ENCODE measurements at regions not wholly inside any gene's neighbourhood (a gene's known extent, or its start where the extent isn't known, plus 50 kb on each side); places are given as distances from the start of the nearest gene placed in this dataset.

DNA sequence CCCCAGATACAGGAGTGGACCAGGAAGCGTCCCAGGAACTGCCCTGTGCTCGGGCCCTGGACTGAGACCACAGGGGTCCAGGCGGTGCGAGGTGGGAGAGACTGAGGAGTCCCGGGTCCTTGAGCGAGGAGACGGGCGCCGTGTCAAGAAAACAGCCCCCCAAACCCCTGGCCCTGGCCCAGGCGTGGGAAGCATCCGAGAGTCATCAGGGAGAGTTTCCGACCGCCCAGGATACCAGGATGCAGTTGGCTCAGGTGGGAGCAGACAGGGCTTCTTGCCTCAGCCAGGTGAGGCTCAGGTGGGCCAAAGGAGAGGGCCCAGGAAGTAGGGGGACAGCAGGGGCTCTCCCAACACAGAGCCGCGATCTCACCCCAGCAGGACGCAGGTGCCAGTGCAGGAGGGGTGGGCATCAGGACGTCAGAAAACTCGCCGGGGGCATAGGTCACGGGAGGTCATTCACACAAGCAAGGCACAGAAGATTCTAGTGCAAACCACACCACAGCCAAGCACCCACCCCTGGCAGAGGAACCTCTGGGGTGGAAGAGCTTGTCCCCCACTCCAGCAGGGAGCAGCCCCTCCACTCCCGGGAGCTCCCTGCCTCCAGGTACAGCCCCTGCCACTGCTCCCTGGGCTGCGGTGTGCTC, 102.5 kb upstream of the EIF5 start:
- Histone ChIP-seq H3K4me2 (ENCODE audit: low read depth, low read length) (no peak overlapping the region), H3K27me3 (ENCODE audit: control insufficient read depth in 1 of 2, insufficient read depth in 2 of 2, low read length in 2 of 2) (peaks cover 6 to 21% of the 10 kb centered on the region in 2 experiments), H3K9me3 (ENCODE audit: low read length) (no peaks in the 10 kb centered on the region), H3K79me2 (ENCODE audit: insufficient read depth, low read length) (no peaks in the 10 kb centered on the region), H2AFZ (ENCODE audit: low read length) (no peak overlapping the region), H3K36me3 (replicated peaks in 1 of 2; ENCODE audit: control insufficient read depth in 1 of 2, insufficient read depth in 2 of 2, low read length in 2 of 2) (no peaks in the 10 kb centered on the region), H3K4me1 (ENCODE audit: insufficient read depth, low read length) (peaks cover 13% of the 10 kb centered on the region; the same call in 1 of the 2 replicates), H3K9ac (ENCODE audit: insufficient read depth, low read depth, low read length) (no peak overlapping the region), H3K27ac (ENCODE audit: extremely low read length, insufficient read depth, low read length) (no peak overlapping the region), H4K20me1 (ENCODE audit: insufficient read depth, low read length) (no peaks in the 10 kb centered on the region), H3K4me3 (replicated peaks in 1 of 3; ENCODE audit: insufficient read depth in 1 of 3, low read depth in 2 of 3, low read length in 3 of 3) (no peak overlapping the region)
- ATAC-seq (no peak), DNase-seq (ENCODE audit: low spot score) (no peak), FAIRE-seq (no peak)
- POLR2A ChIA-PET, result no interaction called here
- no peak for TF ChIP-seq GATAD2A (CRISPR knock-in tag; IDR thresholded peaks at IDR 0.05)
- no peak for TF ChIP-seq ZFP41 (CRISPR knock-in tag; IDR thresholded peaks at IDR 0.05; ENCODE audit: borderline replicate concordance)
- no peak for TF ChIP-seq MTA1 (CRISPR knock-in tag; IDR thresholded peaks at IDR 0.05; ENCODE audit: borderline replicate concordance)
- no peak for TF ChIP-seq TEAD3 (CRISPR knock-in tag; optimal IDR thresholded peaks at IDR 0.05; ENCODE audit: borderline replicate concordance)
- no peak for TF ChIP-seq ZFAT (CRISPR knock-in tag; conservative IDR thresholded peaks at IDR 0.05)
- TF ChIP-seq, protein P1, sequence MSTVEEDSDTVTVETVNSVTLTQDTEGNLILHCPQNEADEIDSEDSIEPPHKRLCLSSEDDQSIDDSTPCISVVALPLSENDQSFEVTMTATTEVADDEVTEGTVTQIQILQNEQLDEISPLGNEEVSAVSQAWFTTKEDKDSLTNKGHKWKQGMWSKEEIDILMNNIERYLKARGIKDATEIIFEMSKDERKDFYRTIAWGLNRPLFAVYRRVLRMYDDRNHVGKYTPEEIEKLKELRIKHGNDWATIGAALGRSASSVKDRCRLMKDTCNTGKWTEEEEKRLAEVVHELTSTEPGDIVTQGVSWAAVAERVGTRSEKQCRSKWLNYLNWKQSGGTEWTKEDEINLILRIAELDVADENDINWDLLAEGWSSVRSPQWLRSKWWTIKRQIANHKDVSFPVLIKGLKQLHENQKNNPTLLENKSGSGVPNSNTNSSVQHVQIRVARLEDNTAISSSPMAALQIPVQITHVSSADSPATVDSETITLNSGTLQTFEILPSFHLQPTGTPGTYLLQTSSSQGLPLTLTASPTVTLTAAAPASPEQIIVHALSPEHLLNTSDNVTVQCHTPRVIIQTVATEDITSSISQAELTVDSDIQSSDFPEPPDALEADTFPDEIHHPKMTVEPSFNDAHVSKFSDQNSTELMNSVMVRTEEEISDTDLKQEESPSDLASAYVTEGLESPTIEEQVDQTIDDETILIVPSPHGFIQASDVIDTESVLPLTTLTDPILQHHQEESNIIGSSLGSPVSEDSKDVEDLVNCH (CRISPR knock-in tag; IDR thresholded peaks at IDR 0.05), result no peak
- no peak for TF ChIP-seq FOXC1 (CRISPR knock-in tag; IDR thresholded peaks at IDR 0.05; ENCODE audit: borderline replicate concordance)
- no peak for TF ChIP-seq ZBTB46 (CRISPR knock-in tag; IDR thresholded peaks at IDR 0.05; ENCODE audit: borderline replicate concordance)
- no peak for TF ChIP-seq TERF1 (CRISPR knock-in tag; IDR thresholded peaks at IDR 0.05)
- no peak for TF ChIP-seq FOXJ3 (CRISPR knock-in tag; IDR thresholded peaks at IDR 0.05; ENCODE audit: borderline replicate concordance)
- no peak for TF ChIP-seq ZNF788 (CRISPR knock-in tag; IDR thresholded peaks at IDR 0.05; ENCODE audit: borderline replicate concordance)
- no peak for TF ChIP-seq ZBTB7B (CRISPR knock-in tag; IDR thresholded peaks at IDR 0.05)
- no peak for TF ChIP-seq JUNB (CRISPR knock-in tag; IDR thresholded peaks at IDR 0.05; ENCODE audit: borderline replicate concordance)
- no peak for TF ChIP-seq SNRNP70 (IDR thresholded peaks at IDR 0.05; ENCODE audit: low read depth, low read length)
- no peak for TF ChIP-seq ZBTB20 (CRISPR knock-in tag; IDR thresholded peaks at IDR 0.05; ENCODE audit: borderline replicate concordance, low read depth)
- TF ChIP-seq, protein P2, sequence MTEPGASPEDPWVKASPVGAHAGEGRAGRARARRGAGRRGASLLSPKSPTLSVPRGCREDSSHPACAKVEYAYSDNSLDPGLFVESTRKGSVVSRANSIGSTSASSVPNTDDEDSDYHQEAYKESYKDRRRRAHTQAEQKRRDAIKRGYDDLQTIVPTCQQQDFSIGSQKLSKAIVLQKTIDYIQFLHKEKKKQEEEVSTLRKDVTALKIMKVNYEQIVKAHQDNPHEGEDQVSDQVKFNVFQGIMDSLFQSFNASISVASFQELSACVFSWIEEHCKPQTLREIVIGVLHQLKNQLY (CRISPR knock-in tag; IDR thresholded peaks at IDR 0.05), result no peak
- no peak for TF ChIP-seq TEAD2 (CRISPR knock-in tag; IDR thresholded peaks at IDR 0.05)
- no peak for TF ChIP-seq NCOA1 (CRISPR knock-in tag; IDR thresholded peaks at IDR 0.05)
- WGBS (ENCODE audit: low lambda C conversion rate), result 71% methylated on average over 14 of the region's 22 CpGs
- no TSS peak for BruUV-seq (replicated peaks)
- CTCF ChIA-PET (ENCODE audit: low intra/inter-chr PET ratio, low total read pairs), result no interaction called here
- intact Hi-C loops (cut with micrococcal nuclease; ENCODE audit: unreplicated experiment) (no loop called here), in situ Hi-C loops (cut with HindIII; ENCODE audit: extremely low pct_ligation_motif_present, low pct_unique_long_range_greater_than_20kb) (no loop called here)

Data from HepG2 (cell line).